H9 (cell line): ENCODE measurements at regions not wholly inside any gene's neighbourhood (a gene's known extent, or its start where the extent isn't known, plus 50 kb on each side); places are given as distances from the start of the nearest gene placed in this dataset.
"Not testable (repeated sequence)": the region's sequence is repeated elsewhere in the genome, so short reads cannot be mapped to it uniquely, and the experiment has no call there.

Experiments
- DNase-seq: peaks from one replicate; pipeline ENCODE4 v3.0.0-alpha.2; 2017
- H2AFZ ChIP-seq: one replicate; pipeline ENCODE4 v1.6.1; 2013; ENCODE audit warnings: mild to moderate bottlenecking, low read length, control low read depth, moderate library complexity
- H2AK5ac ChIP-seq: 2 replicates; pipeline ENCODE4 v1.6.1; 2013; ENCODE audit warnings: low read length, control low read depth, mixed read lengths; ENCODE audit not compliant: insufficient read length
- H2BK120ac ChIP-seq: one replicate; pipeline ENCODE4 v1.6.1; 2013; ENCODE audit warnings: low read depth, mild to moderate bottlenecking, low read length, control low read depth, inconsistent platforms; ENCODE audit not compliant: poor library complexity, severe bottlenecking
- H2BK12ac ChIP-seq: 2 replicates; pipeline ENCODE4 v1.6.1; 2013; ENCODE audit warnings: low read length, control low read depth, mixed read lengths, low read depth; ENCODE audit not compliant: insufficient read length
- H2BK15ac ChIP-seq: 2 replicates; pipeline ENCODE4 v1.6.1; 2013; ENCODE audit warnings: low read depth, low read length, control low read depth
- H2BK20ac ChIP-seq: one replicate; pipeline ENCODE4 v1.6.1; 2013; ENCODE audit warnings: low read depth, mild to moderate bottlenecking, low read length, control low read depth, inconsistent platforms; ENCODE audit not compliant: poor library complexity, severe bottlenecking
- H2BK5ac ChIP-seq: 2 replicates; pipeline ENCODE4 v1.6.1; 2013; ENCODE audit warnings: low read length, control low read depth, mixed read lengths; ENCODE audit not compliant: insufficient read length
- H3K14ac ChIP-seq: 2 replicates; pipeline ENCODE4 v1.6.1; 2013; ENCODE audit warnings: low read length, control low read depth; ENCODE audit not compliant: insufficient read depth
- H3K18ac ChIP-seq: 2 replicates; pipeline ENCODE4 v1.6.1; 2013; ENCODE audit warnings: low read depth, mild to moderate bottlenecking, mixed read lengths, low read length, control low read depth; ENCODE audit not compliant: insufficient read length
- H3K23ac ChIP-seq: 2 replicates; pipeline ENCODE4 v1.6.1; 2013; ENCODE audit warnings: low read length, control low read depth, mixed read lengths, low read depth; ENCODE audit not compliant: insufficient read length
- H3K23me2 ChIP-seq: 2 replicates; pipeline ENCODE4 v1.6.1; 2013; ENCODE audit warnings: low read depth, mild to moderate bottlenecking, mixed read lengths, low read length, control low read depth; ENCODE audit not compliant: insufficient read length, poor library complexity, severe bottlenecking
- H3K27ac ChIP-seq: 2 replicates; pipeline ENCODE4 v1.5.1; 2013; ENCODE audit warnings: low read length, control low read depth, mixed read lengths, low read depth; ENCODE audit not compliant: insufficient read length
- H3K27me3 ChIP-seq: 2 replicates; pipeline ENCODE4 v1.6.1; 2013; ENCODE audit warnings: low read length, control low read depth, inconsistent platforms; ENCODE audit not compliant: insufficient read depth
- H3K4ac ChIP-seq: 2 replicates; pipeline ENCODE4 v1.6.1; 2013; ENCODE audit warnings: low read depth, mild to moderate bottlenecking, control low read depth, inconsistent platforms, low read length, moderate library complexity
- H3K4me1 ChIP-seq: 2 replicates; pipeline ENCODE4 v1.6.1; 2013; ENCODE audit warnings: low read length, control low read depth, inconsistent platforms; ENCODE audit not compliant: insufficient read depth
- H3K4me2 ChIP-seq: 2 replicates; pipeline ENCODE4 v1.6.1; 2013; ENCODE audit warnings: low read length, control low read depth, mixed read lengths; ENCODE audit not compliant: insufficient read length, insufficient read depth
- H3K56ac ChIP-seq: 2 replicates; pipeline ENCODE4 v1.6.1; 2013; ENCODE audit warnings: low read depth, mild to moderate bottlenecking, mixed read lengths, low read length, control low read depth; ENCODE audit not compliant: insufficient read length
- H3K79me1 ChIP-seq: 2 replicates; pipeline ENCODE4 v1.6.1; 2013; ENCODE audit warnings: low read depth, mild to moderate bottlenecking, moderate library complexity, low read length, control low read depth, inconsistent platforms; ENCODE audit not compliant: insufficient read depth, poor library complexity, severe bottlenecking
- H3K79me2 ChIP-seq: 2 replicates; pipeline ENCODE4 v1.6.1; 2013; ENCODE audit warnings: low read length, control low read depth, inconsistent platforms; ENCODE audit not compliant: insufficient read depth
- H3K9ac ChIP-seq: 2 replicates; pipeline ENCODE4 v1.6.1; 2013; ENCODE audit warnings: low read length, control low read depth, mixed read lengths; ENCODE audit not compliant: insufficient read length; ENCODE audit errors: extremely low read depth
- H3K9me3 ChIP-seq: one replicate; pipeline ENCODE4 v1.6.1; 2013; ENCODE audit warnings: low read depth, low read length, inconsistent platforms; ENCODE audit not compliant: control insufficient read depth
- H3T11ph ChIP-seq: one replicate; pipeline ENCODE4 v1.6.1; 2013; ENCODE audit warnings: mild to moderate bottlenecking, low read length, control low read depth, inconsistent platforms
- H4K20me1 ChIP-seq: one replicate; pipeline ENCODE4 v1.6.1; 2013; ENCODE audit not compliant: control insufficient read depth, insufficient read length, insufficient read depth
- H4K5ac ChIP-seq: 2 replicates; pipeline ENCODE4 v1.6.1; 2013; ENCODE audit warnings: low read depth, mild to moderate bottlenecking, mixed read lengths, low read length, control low read depth; ENCODE audit not compliant: insufficient read length
- H4K8ac ChIP-seq: replicated peaks from 2 replicates; pipeline ENCODE4 v1.6.1; 2013; ENCODE audit warnings: low read length, control low read depth, mixed read lengths, low read depth; ENCODE audit not compliant: insufficient read length
- H4K91ac ChIP-seq: 2 replicates; pipeline ENCODE4 v1.6.1; 2013; ENCODE audit warnings: low read depth, mild to moderate bottlenecking, moderate library complexity, mixed read lengths, low read length, control low read depth; ENCODE audit not compliant: insufficient read length
- H3K27ac Mint-ChIP-seq, 3 experiments: 2 replicates in 2 of 3; 3 replicates in 1 of 3; pipeline ENCODE4 v1.8.0; 2020 to 2021; ENCODE audit warnings: mixed read lengths in 3 of 3, mild to moderate bottlenecking in 1 of 3, moderate library complexity in 1 of 3
- H3K27me3 Mint-ChIP-seq: 2 replicates; pipeline ENCODE4 v1.8.0; 2021; ENCODE audit warnings: low read depth, mild to moderate bottlenecking, moderate library complexity, mixed read lengths
- H3K36me3 Mint-ChIP-seq, 3 experiments: 2 replicates in 2 of 3; 3 replicates in 1 of 3; pipeline ENCODE4 v1.8.0; 2020 to 2021; ENCODE audit warnings: low read depth in 3 of 3, mixed read lengths in 3 of 3; ENCODE audit not compliant: insufficient read depth in 1 of 3
- H3K4me1 Mint-ChIP-seq, 2 experiments: 2 replicates each; pipeline ENCODE4 v1.8.0; 2020; ENCODE audit warnings: mixed read lengths in 2 of 2
- H3K4me3 Mint-ChIP-seq, 2 experiments: 2 replicates in 1 of 2; 3 replicates in 1 of 2; pipeline ENCODE4 v1.8.0; 2020 to 2021; ENCODE audit warnings: mild to moderate bottlenecking in 2 of 2, mixed read lengths in 2 of 2, moderate library complexity in 1 of 2
- H3K9me3 Mint-ChIP-seq, 2 experiments: 2 replicates in 1 of 2; 3 replicates in 1 of 2; pipeline ENCODE4 v1.8.0; 2020; ENCODE audit warnings: mild to moderate bottlenecking in 2 of 2, mixed read lengths in 2 of 2, moderate library complexity in 1 of 2
- WGBS: extraction: QIAGEN DNeasy Blood & Tissue Kit; methylation state at CpG from one replicate; pipeline ENCODE4 v1.1.7; 2013; ENCODE audit warnings: missing lambda C conversion rate, low lambda C conversion rate, mixed read lengths; ENCODE audit not compliant: insufficient read length; ENCODE audit errors: extremely low coverage; 5-methylcytosine and 5-hydroxymethylcytosine counted together

DNA sequence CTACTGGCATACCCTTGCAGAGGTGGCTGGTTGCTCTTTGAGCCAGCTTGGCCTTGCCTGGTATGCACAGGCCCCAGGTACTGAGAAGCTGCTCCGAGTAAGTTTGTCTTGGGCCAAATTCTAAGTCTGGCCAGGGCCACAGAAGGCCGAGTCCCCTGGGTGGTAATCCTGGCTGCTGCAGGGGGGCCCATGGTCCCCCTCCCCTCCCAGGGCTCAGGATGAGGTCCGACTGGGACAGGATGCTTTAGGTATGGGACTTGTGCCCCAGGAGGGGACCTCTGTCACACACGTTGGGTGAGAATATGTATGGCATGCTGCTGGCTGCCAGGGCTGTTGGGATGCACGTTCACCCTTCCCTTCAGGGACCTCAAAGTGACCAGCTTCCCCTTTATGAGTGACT lies 1155.6 kb upstream of the TPTE start:
- H2AK5ac ChIP-seq, H3K27me3 Mint-ChIP-seq, H3K4me1 ChIP-seq: not testable (repeated sequence)

DNA sequence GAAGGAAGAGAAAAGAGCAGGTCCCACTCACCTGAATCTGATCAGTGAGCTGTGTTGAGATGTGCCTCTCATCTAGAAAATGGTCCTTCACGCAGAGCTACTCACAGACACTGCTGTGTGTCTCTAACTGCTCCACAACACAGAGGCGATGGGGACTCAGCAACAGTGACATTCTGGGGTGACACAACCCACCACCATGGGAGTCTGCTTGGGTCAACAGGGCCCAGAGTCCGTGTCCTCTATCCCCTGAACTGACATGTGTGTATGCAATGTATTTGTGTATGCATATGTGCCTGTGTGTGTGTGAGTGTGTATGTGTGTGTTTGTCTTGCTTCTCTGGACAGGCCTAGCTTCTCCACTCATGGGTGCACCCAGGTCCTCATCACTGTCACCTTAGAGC lies 1154.8 kb upstream of the TPTE start:
- not testable (repeated sequence) for H3K18ac ChIP-seq, H3K9ac ChIP-seq, H3K56ac ChIP-seq, H3K4me3 Mint-ChIP-seq, H2BK12ac ChIP-seq, H3K27ac Mint-ChIP-seq, H2BK5ac ChIP-seq, H3K4ac ChIP-seq, H3K4me1 ChIP-seq, DNase-seq, H2BK15ac ChIP-seq, H3T11ph ChIP-seq, H2AK5ac ChIP-seq, H3K79me1 ChIP-seq, H3K36me3 Mint-ChIP-seq, H3K4me1 Mint-ChIP-seq, H3K79me2 ChIP-seq, H3K23ac ChIP-seq, H2AFZ ChIP-seq, H4K91ac ChIP-seq, H4K5ac ChIP-seq, H4K20me1 ChIP-seq, H3K27me3 ChIP-seq, H3K27me3 Mint-ChIP-seq, H2BK120ac ChIP-seq, H3K27ac ChIP-seq, H3K23me2 ChIP-seq, H3K14ac ChIP-seq, H4K8ac ChIP-seq, H2BK20ac ChIP-seq, H3K4me2 ChIP-seq
- WGBS = no CpG with 5 or more reads among the region's 3 CpGs
- peaks cover 13% of the 10 kb centered on the region for H3K9me3 ChIP-seq
- peaks cover 15 to 21% of the 10 kb centered on the region in 2 experiments for H3K9me3 Mint-ChIP-seq

More for the DNA sequence above, 1155.6 kb upstream of the TPTE start:
- not testable (repeated sequence) for H4K8ac ChIP-seq, H2BK12ac ChIP-seq, H3T11ph ChIP-seq, H2BK15ac ChIP-seq, H3K79me2 ChIP-seq, H3K79me1 ChIP-seq, H3K9ac ChIP-seq, H3K23ac ChIP-seq, H2AFZ ChIP-seq, H4K20me1 ChIP-seq, H3K18ac ChIP-seq, H2BK5ac ChIP-seq, H4K91ac ChIP-seq, H3K23me2 ChIP-seq, H3K14ac ChIP-seq, H2BK20ac ChIP-seq, H3K4ac ChIP-seq, H3K36me3 Mint-ChIP-seq, H3K4me1 Mint-ChIP-seq, H3K27ac Mint-ChIP-seq, H3K27me3 ChIP-seq, H4K5ac ChIP-seq, H2BK120ac ChIP-seq, H3K27ac ChIP-seq, H3K56ac ChIP-seq, H3K4me3 Mint-ChIP-seq, H3K4me2 ChIP-seq, DNase-seq
- no CpG with 5 or more reads among the region's 5 CpGs for WGBS
- peaks cover 16% of the 10 kb centered on the region for H3K9me3 ChIP-seq
- H3K9me3 Mint-ChIP-seq = peaks cover 18 to 22% of the 10 kb centered on the region in 2 experiments
